ENCODE measurements at regions not wholly inside any gene's neighbourhood (a gene's known extent, or its start where the extent isn't known, plus 50 kb on each side); places are given as distances from the start of the nearest gene placed in this dataset.
"Not testable (repeated sequence)": the region's sequence is repeated elsewhere in the genome, so short reads cannot be mapped to it uniquely, and the experiment has no call there.

GRCh38 chr12:23185346-23185745 is 560.4 kb downstream of the ETNK1 start:
- DNase-seq (ENCODE audit: low spot score), result no peak

- no peak for DNase-seq (ENCODE audit: low spot score)
Observed at GRCh38 chr12:23186950-23187349, 562.0 kb downstream of the ETNK1 start.

DNA sequence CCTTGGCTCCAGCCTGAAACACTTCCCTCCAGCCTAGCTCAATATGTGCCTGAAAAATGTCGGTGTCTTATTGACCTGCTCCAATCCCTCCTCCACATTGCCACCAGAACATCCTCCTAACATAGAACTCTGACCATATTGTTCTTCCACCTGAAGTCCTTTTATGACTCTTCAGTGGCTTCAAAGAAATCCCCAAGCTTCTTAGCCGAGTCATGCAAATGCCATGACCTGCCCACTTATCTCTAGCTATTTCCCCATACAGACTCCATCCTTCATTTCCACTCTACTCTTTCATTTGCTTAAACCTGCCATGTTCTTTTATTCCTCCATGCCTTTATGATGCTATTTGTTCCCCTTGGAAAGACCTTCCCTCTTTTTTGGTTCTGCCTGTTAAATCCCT is 568.6 kb downstream of the ETNK1 start:
- no peak for DNase-seq (ENCODE audit: low spot score)

GRCh38 chr12:23197266-23197665 is 572.3 kb downstream of the ETNK1 start:
- no peak for DNase-seq (ENCODE audit: low spot score)

DNA sequence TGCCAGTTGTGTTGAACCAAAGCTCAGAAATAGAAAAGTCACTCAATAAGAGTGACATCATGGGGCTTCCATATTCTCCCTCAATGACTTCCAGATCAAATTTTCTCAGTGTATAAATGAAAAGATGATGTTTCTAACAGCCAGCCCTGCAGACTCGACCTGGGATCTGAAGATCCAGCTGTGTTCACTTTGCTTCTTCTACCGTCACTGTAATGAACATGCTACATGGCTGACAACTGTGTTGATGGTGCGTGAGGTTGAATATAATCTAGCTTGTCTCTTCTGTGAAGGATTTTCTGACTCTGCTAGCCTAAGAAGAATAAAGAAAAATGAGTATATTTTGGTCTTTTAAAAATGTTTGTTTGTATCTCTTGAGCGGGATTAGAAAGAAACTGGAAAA is 577.8 kb downstream of the ETNK1 start:
- DNase-seq (ENCODE audit: low spot score), result no peak

DNA sequence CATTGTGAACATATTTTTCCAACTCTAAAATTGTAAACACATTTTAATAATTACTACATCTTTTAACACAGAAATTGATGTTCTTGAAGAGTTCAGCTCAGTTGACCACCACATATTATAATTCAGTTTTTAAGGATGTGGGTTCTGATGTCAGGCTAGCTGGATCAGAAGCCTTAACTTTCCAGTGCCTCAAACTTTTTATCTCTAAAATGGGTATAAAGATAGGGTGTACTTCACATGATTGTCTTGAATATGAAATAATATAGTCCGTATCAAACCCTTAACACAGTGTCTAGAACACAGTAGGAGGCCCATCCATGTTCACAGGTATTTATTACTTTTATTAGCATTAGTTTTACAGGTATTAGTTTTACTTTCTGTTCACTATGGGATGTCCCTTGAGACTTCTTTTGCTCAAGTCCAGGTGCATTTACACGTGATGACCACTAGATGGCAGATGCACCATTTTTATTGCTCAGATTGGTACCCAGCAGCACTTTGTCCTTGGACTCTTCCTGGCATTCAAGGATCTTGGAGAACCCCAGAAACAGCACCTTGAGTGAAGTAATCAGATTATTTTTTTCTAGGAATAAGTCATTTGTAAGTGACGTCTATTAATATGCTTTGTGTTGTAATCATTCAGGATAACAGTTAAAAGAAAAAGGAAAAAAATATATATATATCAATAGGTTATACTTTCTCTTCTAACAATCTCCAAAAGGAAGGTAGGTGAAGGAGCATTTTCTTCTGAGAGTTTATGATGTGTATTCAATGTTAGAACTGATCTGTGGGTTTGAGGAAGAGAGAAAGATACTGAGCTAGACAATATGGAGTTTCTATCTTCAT is 580.2 kb downstream of the ETNK1 start:
- DNase-seq (ENCODE audit: low spot score), result peak; percentile 49

- no peak for DNase-seq (ENCODE audit: low spot score)
Observed at GRCh38 chr12:23209793-23210192, 584.8 kb downstream of the ETNK1 start.

- DNase-seq (ENCODE audit: low spot score), result no peak
Observed at GRCh38 chr12:23210573-23210972, 585.6 kb downstream of the ETNK1 start.

DNA sequence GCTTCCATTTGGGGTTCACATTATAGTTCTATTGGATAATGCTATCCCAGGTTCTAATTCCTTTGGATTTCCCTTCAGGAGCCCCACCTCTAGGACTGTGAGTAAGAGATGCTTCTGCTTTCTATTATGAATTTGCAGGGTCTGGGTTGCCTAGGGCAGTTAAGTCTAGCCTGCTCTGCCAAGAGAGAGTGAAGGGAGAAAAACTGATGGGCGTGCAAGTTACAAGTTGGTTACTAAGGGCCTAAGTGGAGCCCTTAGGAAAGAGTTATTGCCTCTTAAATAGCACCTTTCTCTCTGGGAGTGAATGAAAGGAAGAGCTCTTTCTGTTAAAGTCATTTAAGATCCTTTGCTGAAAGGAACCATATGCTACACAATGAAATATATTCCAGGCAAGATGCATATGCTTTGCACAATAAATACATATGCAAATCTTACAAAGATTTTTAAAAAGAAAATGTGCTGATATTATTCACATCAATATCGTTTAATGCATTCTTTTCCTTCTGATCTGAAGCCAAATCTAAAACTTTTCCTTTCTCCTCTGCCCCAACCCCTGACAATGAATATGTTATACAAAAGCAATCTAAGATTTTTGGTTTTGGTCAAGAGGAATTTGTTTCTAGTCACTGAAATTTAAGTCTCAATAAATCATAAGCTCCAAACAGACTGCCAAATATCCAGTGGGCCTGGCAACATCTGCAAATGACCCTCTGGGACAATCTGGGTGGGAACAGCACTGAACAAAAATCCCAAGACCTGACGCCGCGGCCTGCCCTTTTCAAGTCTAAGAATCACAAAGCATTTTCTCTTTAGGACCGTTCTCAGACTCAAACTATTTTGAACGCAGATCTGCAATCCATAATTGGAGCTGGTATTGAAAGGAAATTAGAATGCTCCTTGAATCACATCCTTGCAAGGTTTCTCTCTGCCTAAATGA is 586.7 kb downstream of the ETNK1 start:
- no peak for DNase-seq (ENCODE audit: low spot score)

DNA sequence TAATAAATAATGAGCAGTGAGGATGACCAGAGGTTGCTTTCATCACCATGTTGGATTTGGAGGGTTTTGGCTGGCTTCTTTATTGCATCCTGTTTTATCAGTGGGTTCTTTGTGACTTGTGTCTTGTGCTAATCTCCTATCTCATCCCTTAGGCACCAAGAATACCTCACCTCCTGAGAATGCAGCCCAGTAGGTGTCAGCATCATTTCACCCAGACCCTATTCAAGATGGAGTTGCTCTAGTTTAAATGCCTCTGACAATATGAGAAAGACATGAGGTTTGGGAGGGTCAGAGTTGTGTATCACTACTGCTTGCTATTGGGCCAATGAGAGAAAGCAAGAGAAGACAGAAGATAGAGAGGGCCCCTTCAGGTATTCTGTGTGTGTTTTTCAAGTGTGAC is 592.2 kb downstream of the ETNK1 start:
- DNase-seq (ENCODE audit: low spot score), result no peak

GRCh38 chr12:23217667-23218066 is 592.7 kb downstream of the ETNK1 start:
- DNase-seq (ENCODE audit: low spot score), result no peak

DNA sequence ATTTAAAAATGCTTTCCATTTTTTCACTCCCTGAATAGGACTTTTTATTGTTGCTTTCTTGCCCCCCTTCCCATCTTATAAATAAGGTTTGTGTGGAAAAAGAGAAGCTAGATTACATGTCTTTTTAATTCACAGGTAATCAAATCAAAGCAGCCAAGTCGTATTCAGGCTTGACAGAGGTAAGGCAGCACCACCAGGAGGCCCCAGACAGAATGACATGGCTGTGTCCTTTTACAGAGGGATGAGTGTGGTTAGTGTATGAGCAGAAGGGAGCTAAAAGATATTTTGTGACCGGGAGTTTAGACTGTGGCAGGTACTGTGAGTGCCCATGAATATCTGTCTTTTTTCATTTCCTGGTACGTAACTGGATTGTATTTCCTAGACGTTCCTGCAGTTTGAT is 596.1 kb downstream of the ETNK1 start:
- DNase-seq (ENCODE audit: low spot score), result no peak

DNA sequence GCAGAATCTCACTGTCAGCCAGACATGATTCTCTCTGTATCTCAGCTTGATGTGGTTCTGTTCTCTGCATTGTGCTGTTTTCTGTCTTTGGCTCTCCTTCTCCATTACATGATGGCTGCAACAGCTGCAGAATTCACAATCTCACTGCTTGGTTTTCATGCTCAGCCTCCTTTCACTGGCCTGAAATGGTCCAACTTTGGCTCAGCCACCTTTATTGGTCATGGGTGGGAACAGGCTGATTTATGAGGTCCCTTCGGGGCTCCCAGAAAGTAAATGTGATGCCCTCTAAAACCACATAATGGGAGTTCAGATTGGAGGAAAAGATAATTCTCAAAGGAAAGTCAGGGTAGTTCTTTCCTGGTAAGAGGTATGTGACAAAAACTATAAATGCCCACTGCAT is 597.0 kb downstream of the ETNK1 start:
- DNase-seq (ENCODE audit: low spot score), result no peak

DNA sequence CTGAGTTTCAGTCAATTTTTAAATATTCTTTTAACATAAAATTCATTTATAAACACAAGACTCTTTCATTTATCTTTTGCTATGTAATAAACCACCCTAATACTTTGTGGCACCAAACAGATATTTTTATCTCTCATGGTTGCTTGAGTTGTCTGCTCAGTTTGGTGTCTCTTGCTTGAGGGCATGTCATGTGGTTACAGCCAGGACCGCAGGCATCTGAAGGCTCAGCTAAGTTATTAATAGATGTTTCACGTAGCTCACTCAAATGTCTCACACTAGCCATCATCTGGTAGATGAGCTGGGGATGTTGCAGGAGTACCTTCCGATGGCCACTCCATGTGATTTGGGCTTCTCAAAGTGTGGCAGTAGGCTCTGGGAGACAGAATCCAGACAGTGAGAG is 597.8 kb downstream of the ETNK1 start:
- DNase-seq (ENCODE audit: low spot score), result no peak

DNA sequence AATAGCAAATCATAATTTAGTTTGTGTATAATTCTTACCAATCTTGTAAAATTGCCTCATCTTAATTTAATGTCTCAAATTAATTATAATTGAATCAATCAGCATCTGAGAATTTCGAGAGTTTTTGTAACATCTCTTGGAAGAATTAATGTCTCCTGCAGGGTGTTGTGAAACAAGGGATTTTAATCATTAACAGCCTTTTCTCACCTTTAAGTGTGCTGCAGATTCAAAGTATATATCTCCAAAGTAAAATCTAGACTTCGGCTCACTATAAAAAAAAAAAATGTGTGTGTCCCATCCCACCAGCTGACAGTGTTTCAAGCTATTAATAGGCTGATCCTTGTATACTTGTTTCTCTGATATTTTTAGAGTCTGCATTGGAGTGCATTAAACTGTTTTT is 603.1 kb downstream of the ETNK1 start:
- DNase-seq (ENCODE audit: low spot score), result no peak

GRCh38 chr12:23230899-23231298 is 605.9 kb downstream of the ETNK1 start:
- DNase-seq (ENCODE audit: low spot score), result no peak

- DNase-seq (ENCODE audit: low spot score), result no peak
Observed at GRCh38 chr12:23236066-23236780, 611.3 kb downstream of the ETNK1 start.

GRCh38 chr12:23236811-23237210 is 611.8 kb downstream of the ETNK1 start:
- no peak for DNase-seq (ENCODE audit: low spot score)

- DNase-seq (ENCODE audit: low spot score), result no peak
Observed at GRCh38 chr12:23238190-23238589, 613.2 kb downstream of the ETNK1 start.

DNA sequence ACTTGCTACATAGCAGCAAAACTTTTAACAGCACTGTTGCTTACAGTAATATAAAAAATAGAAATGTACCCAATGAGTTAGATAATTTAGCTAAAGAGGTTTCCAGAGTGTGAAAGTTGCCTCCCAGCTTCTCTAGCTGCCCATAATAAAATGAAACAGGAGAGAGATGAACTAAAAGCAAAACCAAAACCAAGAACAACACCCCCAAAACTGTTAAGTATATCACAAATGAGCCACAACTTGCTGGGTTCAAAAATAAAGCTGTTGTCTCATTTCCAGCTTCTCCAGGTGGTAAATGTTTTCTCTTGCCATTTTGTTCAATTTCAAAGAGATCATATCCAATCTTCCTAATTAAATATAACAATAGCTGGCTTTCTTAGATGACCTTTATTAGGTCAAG is 614.0 kb downstream of the ETNK1 start:
- no peak for DNase-seq (ENCODE audit: low spot score)

DNA sequence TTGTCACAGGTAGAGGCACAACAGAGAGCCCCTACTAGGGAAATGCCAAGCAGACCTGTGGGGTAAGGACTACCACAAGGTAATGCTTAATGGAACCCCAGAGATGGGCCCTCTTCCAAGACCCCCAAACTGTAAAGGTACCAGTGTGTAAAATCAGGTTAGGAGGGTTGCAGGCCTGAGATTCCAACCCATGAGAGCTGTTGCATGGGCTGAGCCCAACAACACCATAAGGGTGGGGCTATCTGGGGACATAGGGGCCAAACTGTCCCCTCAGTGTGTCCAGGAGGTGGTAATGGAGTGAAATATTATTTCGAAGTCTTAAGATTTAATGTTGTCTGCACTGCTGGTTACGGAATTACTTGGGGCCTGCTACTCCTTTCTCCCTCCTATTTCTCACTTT is 620.2 kb downstream of the ETNK1 start:
- no peak for DNase-seq (ENCODE audit: low spot score)

DNA sequence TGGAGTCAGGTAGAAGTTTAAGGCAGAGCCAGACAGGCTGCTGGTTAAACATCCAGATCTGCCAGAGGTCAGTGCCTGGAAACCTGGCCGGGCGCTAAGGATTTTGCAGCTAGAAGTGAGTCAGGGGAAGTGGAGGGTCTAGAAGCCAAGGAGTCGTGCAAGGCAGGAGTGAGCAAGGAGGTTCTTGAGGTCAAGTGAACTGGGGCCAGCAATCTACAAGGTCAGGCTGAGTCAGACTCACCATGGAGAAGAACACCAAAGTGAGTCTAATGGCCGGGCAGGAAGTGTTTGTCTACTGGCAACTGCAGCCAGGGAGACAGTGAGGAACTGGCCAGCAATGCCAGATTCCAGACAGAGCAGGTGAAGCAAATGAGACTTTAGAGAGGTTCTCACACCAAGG is 628.2 kb downstream of the ETNK1 start:
- DNase-seq (ENCODE audit: low spot score), result no peak

GRCh38 chr12:23253910-23254309 is 628.9 kb downstream of the ETNK1 start:
- DNase-seq (ENCODE audit: low spot score), result not testable (repeated sequence)

All from activated CD4-positive, alpha-beta T cell treated with anti-CD3 and anti-CD28 coated beads, Interleukin-2, Interleukin-4, amounts not matched to agents 100 ng/mL and 50 ng/mL, durations not matched to agents 16 hours and 8 hours (primary cell).